Endothelial cell of umbilical vein (primary cell): ENCODE measurements at regions not wholly inside any gene's neighbourhood (a gene's known extent, or its start where the extent isn't known, plus 50 kb on each side); places are given as distances from the start of the nearest gene placed in this dataset.

Experiments
- BruUV-seq: library from RNA; stranded (reverse); fragments of 400-500 nt; replicated peaks from 2 replicates; lab custom pipeline; 2021; lab: Mats Ljungman, UMichigan
- CTCF ChIA-PET: fragments of 300-600, 350-600 bp; sonication (Branson Sonifier 250); formaldehyde crosslinking; loops from one replicate; lab custom pipeline; 2021; ENCODE audit warnings: antibody characterized with exemption, inconsistent platforms; lab: Charles Lee
- POLR2A ChIA-PET: fragments of 300-600, 350-600 bp; sonication (Branson Sonifier 250); formaldehyde crosslinking; loops from one replicate; lab custom pipeline; 2021; ENCODE audit warnings: antibody characterized with exemption, inconsistent platforms; lab: Charles Lee
- DNase-seq: peaks from one replicate; pipeline ENCODE4 v3.0.0-alpha.2; 2011; ENCODE audit warnings: low read depth, low spot score
- FAIRE-seq: peaks from 2 replicates; lab custom pipeline; 2011; peaks lifted over from hg19 to GRCh38; lab: Jason Lieb, UNC
- H2AFZ ChIP-seq: 2 replicates; pipeline ENCODE4 v1.6.0; 2012; ENCODE audit warnings: low read depth, low read length, control low read depth, inconsistent platforms
- H3K27ac ChIP-seq: 2 replicates; pipeline ENCODE4 v1.5.1; 2011; ENCODE audit warnings: low read depth, mild to moderate bottlenecking, control low read depth, low read length, moderate library complexity; ENCODE audit not compliant: insufficient read depth
- H3K27me3 ChIP-seq, 2 experiments: 2 replicates each; pipeline versions ENCODE4 v1.6.0 to v1.6.1; 2011; ENCODE audit warnings: low read length in 2 of 2, mixed read lengths in 1 of 2; ENCODE audit not compliant: control insufficient read depth in 2 of 2, insufficient read depth in 2 of 2
- H3K36me3 ChIP-seq, 2 experiments: 2 replicates in 1 of 2; 3 replicates in 1 of 2; pipeline ENCODE4 v1.5.1; 2011; ENCODE audit warnings: low read length in 2 of 2, mild to moderate bottlenecking in 1 of 2, moderate library complexity in 1 of 2; ENCODE audit not compliant: control insufficient read depth in 2 of 2, insufficient read depth in 2 of 2; ENCODE audit errors: extremely low read depth in 1 of 2
- H3K4me1 ChIP-seq: 3 replicates; pipeline ENCODE4 v1.5.1; 2011; ENCODE audit warnings: mild to moderate bottlenecking, low read length; ENCODE audit not compliant: control insufficient read depth, insufficient read depth; ENCODE audit errors: extremely low read depth
- H3K4me2 ChIP-seq: 2 replicates; pipeline ENCODE4 v1.6.1; 2011; ENCODE audit warnings: low read length, control low read depth, mixed read lengths; ENCODE audit not compliant: insufficient read depth
- H3K4me3 ChIP-seq, 3 experiments: fragments of 200-600 bp in 1 of 3; sonication (generic), shearing (Covaris generic) in 1 of 3; replicated peaks in 1 of 3; 2 replicates each; pipeline ENCODE4 v1.5.1; 2011 to 2016; ENCODE audit warnings: control low read depth in 3 of 3, low read length in 3 of 3, mild to moderate bottlenecking in 2 of 3, inconsistent platforms in 1 of 3, low read depth in 1 of 3, moderate library complexity in 1 of 3; ENCODE audit not compliant: insufficient read depth in 1 of 3
- H3K79me2 ChIP-seq: 2 replicates; pipeline ENCODE4 v1.6.0; 2012; ENCODE audit warnings: low read length, inconsistent platforms; ENCODE audit not compliant: control insufficient read depth, insufficient read depth
- H3K9ac ChIP-seq: replicated peaks from 2 replicates; pipeline ENCODE3; 2011; ENCODE audit warnings: low read length, control low read depth; ENCODE audit not compliant: insufficient read depth; ENCODE audit errors: extremely low read depth
- H3K9me1 ChIP-seq: replicated peaks from 3 replicates; pipeline ENCODE4 v1.6.0; 2011; ENCODE audit warnings: mild to moderate bottlenecking, low read length; ENCODE audit not compliant: control insufficient read depth, insufficient read depth; ENCODE audit errors: extremely low read depth
- H3K9me3 ChIP-seq: replicated peaks from 2 replicates; pipeline ENCODE4 v1.5.1; 2012; ENCODE audit warnings: low read length, inconsistent platforms; ENCODE audit not compliant: control insufficient read depth, insufficient read depth
- H4K20me1 ChIP-seq: replicated peaks from 2 replicates; pipeline ENCODE3; 2011; ENCODE audit warnings: mild to moderate bottlenecking, low read length; ENCODE audit not compliant: control insufficient read depth, insufficient read depth; ENCODE audit errors: extremely low read depth
- EZH2 ChIP-seq: IDR thresholded peaks from 2 replicates; pipeline ENCODE4 v1.6.1; 2012; ENCODE audit warnings: borderline replicate concordance, low read depth, mild to moderate bottlenecking, moderate library complexity, low read length, inconsistent platforms; ENCODE audit not compliant: severe bottlenecking
- FOS ChIP-seq: IDR thresholded peaks from 2 replicates; pipeline ENCODE4 v1.6.1; 2011; ENCODE audit warnings: mild to moderate bottlenecking, low read length, moderate library complexity, borderline replicate concordance; ENCODE audit not compliant: insufficient read depth
- GATA2 ChIP-seq: IDR thresholded peaks from 2 replicates; pipeline ENCODE4 v1.7.0; 2011; ENCODE audit warnings: low read depth, mild to moderate bottlenecking, moderate library complexity, mixed read lengths, low read length; ENCODE audit not compliant: insufficient read length, insufficient read depth
- JUN ChIP-seq: IDR thresholded peaks from 2 replicates; pipeline ENCODE4 v1.6.1; 2011; ENCODE audit warnings: borderline replicate concordance, low read depth; ENCODE audit not compliant: insufficient read length, insufficient read depth
- MYC ChIP-seq: IDR thresholded peaks from one replicate; pipeline ENCODE4 v1.6.1; 2011; ENCODE audit warnings: mild to moderate bottlenecking, low read depth, low read length
- POLR2A ChIP-seq: IDR thresholded peaks from 2 replicates; pipeline ENCODE4 v1.6.1; 2012; ENCODE audit warnings: low read depth, mild to moderate bottlenecking, control low read depth, low read length
- POLR2AphosphoS5 ChIP-seq: IDR thresholded peaks from 2 replicates; pipeline ENCODE4 v1.6.1; 2012; ENCODE audit warnings: low read depth, mild to moderate bottlenecking, control low read depth, low read length, moderate library complexity; ENCODE audit not compliant: insufficient read depth
- dilution Hi-C: fragments of 300-500 bp; cut with MboI; formaldehyde crosslinking; loops from one replicate; pipeline ENCODE4 v1.15.0; 2019; ENCODE audit warnings: low sequenced_read_pairs; ENCODE audit not compliant: extremely low pct_ligation_motif_present
- intact Hi-C: fragments of 100-400 bp; cut with micrococcal nuclease; formaldehyde crosslinking; loops from one replicate; pipeline ENCODE4 v1.10.0; 2022
- TF ChIP-seq, protein P1 (sequence below), 2 donors: IDR thresholded peaks; 1 replicate in 1 of 2; 2 replicates in 1 of 2; pipeline ENCODE4 v1.5.1; 2011; ENCODE audit warnings: low read length in 2 of 2, mild to moderate bottlenecking in 2 of 2, moderate library complexity in 2 of 2, control low read depth in 1 of 2, inconsistent platforms in 1 of 2, low read depth in 1 of 2; ENCODE audit not compliant: insufficient read depth in 1 of 2; ENCODE audit errors: extremely low read depth in 1 of 2
- TF ChIP-seq, protein P2 (sequence below): IDR thresholded peaks from 2 replicates; pipeline ENCODE4 v1.6.1; 2011; ENCODE audit not compliant: insufficient read depth, insufficient read length

- H3K9me3 ChIP-seq = no peaks in the 10 kb centered on the region
- BruUV-seq = no TSS peak
- H3K9me1 ChIP-seq = no peaks in the 10 kb centered on the region
- ChIA-PET POLR2A (no interaction called here), CTCF (interaction anchor here (0.7 to 1.8 kb wide), 3 partner anchors 94 to 641 kb away, joined by 4 to 44 read pairs (median 4); no protein-coding TSS in a partner anchor)
- FAIRE-seq = no peak
- H3K36me3 ChIP-seq = no peaks in the 10 kb centered on the region
- no peak overlapping the region for H3K4me2 ChIP-seq
- TF ChIP-seq POLR2A (no peak), FOS (no peak), JUN (no peak), POLR2AphosphoS5 (no peak), GATA2 (no peak), EZH2 (no peak), MYC (no peak)
- TF ChIP-seq, protein P1, sequence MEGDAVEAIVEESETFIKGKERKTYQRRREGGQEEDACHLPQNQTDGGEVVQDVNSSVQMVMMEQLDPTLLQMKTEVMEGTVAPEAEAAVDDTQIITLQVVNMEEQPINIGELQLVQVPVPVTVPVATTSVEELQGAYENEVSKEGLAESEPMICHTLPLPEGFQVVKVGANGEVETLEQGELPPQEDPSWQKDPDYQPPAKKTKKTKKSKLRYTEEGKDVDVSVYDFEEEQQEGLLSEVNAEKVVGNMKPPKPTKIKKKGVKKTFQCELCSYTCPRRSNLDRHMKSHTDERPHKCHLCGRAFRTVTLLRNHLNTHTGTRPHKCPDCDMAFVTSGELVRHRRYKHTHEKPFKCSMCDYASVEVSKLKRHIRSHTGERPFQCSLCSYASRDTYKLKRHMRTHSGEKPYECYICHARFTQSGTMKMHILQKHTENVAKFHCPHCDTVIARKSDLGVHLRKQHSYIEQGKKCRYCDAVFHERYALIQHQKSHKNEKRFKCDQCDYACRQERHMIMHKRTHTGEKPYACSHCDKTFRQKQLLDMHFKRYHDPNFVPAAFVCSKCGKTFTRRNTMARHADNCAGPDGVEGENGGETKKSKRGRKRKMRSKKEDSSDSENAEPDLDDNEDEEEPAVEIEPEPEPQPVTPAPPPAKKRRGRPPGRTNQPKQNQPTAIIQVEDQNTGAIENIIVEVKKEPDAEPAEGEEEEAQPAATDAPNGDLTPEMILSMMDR (IDR thresholded peaks at IDR 0.05; ENCODE audit: extremely low read depth in 1 of 2, insufficient read depth in 1 of 2, low read depth in 1 of 2, low read length in 2 of 2) = no peak
- TF ChIP-seq, protein P2, sequence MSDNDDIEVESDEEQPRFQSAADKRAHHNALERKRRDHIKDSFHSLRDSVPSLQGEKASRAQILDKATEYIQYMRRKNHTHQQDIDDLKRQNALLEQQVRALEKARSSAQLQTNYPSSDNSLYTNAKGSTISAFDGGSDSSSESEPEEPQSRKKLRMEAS = no peak
- no peak overlapping the region for H3K9ac ChIP-seq
- H3K4me1 ChIP-seq = no peaks in the 10 kb centered on the region
- dilution Hi-C loops = no loop called here
- no peaks in the 10 kb centered on the region for H4K20me1 ChIP-seq
- no peak for DNase-seq
- no peak overlapping the region for H3K4me3 ChIP-seq
- no peak overlapping the region for H3K27ac ChIP-seq
- no peak overlapping the region for H2AFZ ChIP-seq
- no peaks in the 10 kb centered on the region for H3K79me2 ChIP-seq
- intact Hi-C loops = loop anchor here (1.0 to 2.0 kb wide), 3 partner anchors 96 to 1262 kb away; no protein-coding TSS in a partner anchor
- H3K27me3 ChIP-seq = no peaks in the 10 kb centered on the region
Measured at GRCh38 chr18:67200665-67201064, 315.9 kb downstream of the DSEL start.
